ENCODE measurements at regions not wholly inside any gene's neighbourhood (a gene's known extent, or its start where the extent isn't known, plus 50 kb on each side); places are given as distances from the start of the nearest gene placed in this dataset.
A peak's percentile ranks its signal among the peaks of the same experiment; 100 is the strongest.

- no peaks in the 10 kb centered on the region for H3K36me3 ChIP-seq (ENCODE audit: insufficient read depth, low read length)
- peak overlapping the region in 1 of 2 donors; percentile 58 for H3K27ac ChIP-seq (ENCODE audit: low read depth in 1 of 2, low read length in 2 of 2)
- no peaks in the 10 kb centered on the region for H3K9me3 ChIP-seq (ENCODE audit: control insufficient read depth in 1 of 2, insufficient read depth in 1 of 2, low read length in 2 of 2)
- no peaks in the 10 kb centered on the region for H3K27me3 Mint-ChIP-seq
- no peaks in the 10 kb centered on the region for H3K36me3 Mint-ChIP-seq (ENCODE audit: low read depth)
- peaks cover 32% of the 10 kb centered on the region for H3K4me1 Mint-ChIP-seq (ENCODE audit: low read depth)
- no peak overlapping the region for H3K4me3 Mint-ChIP-seq
- TF ChIP-seq CTCF (IDR thresholded peaks at IDR 0.05): no peak
- H3K4me1 ChIP-seq (ENCODE audit: insufficient read depth, low read length): peaks cover 17% of the 10 kb centered on the region
- CTCF ChIA-PET: no interaction called here
- DNase-seq (no peak), ATAC-seq (ENCODE audit: poor library complexity) (no peak)
- POLR2A ChIA-PET: interaction anchor here (0.6 to 4.5 kb wide), 5 partner anchors 16 to 336 kb away, joined by 3 to 13 read pairs (median 4); no protein-coding TSS in a partner anchor
- intact Hi-C loops (cut with DNase I, micrococcal nuclease): no loop called here
- no peaks in the 10 kb centered on the region for H3K27me3 ChIP-seq (ENCODE audit: control insufficient read depth in 1 of 2, insufficient read depth in 2 of 2, low read length in 2 of 2)
- peak overlapping the region; percentile 78 for H3K27ac Mint-ChIP-seq
- H3K4me3 ChIP-seq (ENCODE audit: low read length): no peak overlapping the region
- H3K9me3 Mint-ChIP-seq: no peaks in the 10 kb centered on the region
Observed at GRCh38 chr3:177426106-177426877, 229.0 kb upstream of the TBL1XR1 start.

GRCh38 chr3:177426878-177427495 is 229.7 kb upstream of the TBL1XR1 start:
- POLR2A ChIA-PET: interaction anchor here (0.7 to 4.5 kb wide), 4 partner anchors 16 to 327 kb away, joined by 3 to 13 read pairs (median 4); no protein-coding TSS in a partner anchor
- no peak for TF ChIP-seq CTCF (IDR thresholded peaks at IDR 0.05)
- DNase-seq (peak in 6 of 14 experiments; percentile 14 to 77 (median 54)), ATAC-seq (ENCODE audit: poor library complexity) (peak; percentile 78)
- Histone ChIP-seq H3K9me3 (ENCODE audit: control insufficient read depth in 1 of 2, insufficient read depth in 1 of 2, low read length in 2 of 2) (no peaks in the 10 kb centered on the region), H3K4me1 (ENCODE audit: insufficient read depth, low read length) (peaks cover 17% of the 10 kb centered on the region), H3K27ac (ENCODE audit: low read depth in 1 of 2, low read length in 2 of 2) (peak overlapping the region in 1 of 2 donors; percentile 58), H3K4me3 (ENCODE audit: low read length) (peak overlapping the region; percentile 9), H3K27me3 (ENCODE audit: control insufficient read depth in 1 of 2, insufficient read depth in 2 of 2, low read length in 2 of 2) (no peaks in the 10 kb centered on the region), H3K36me3 (ENCODE audit: insufficient read depth, low read length) (no peaks in the 10 kb centered on the region)
- peak overlapping the region; percentile 78 for H3K27ac Mint-ChIP-seq
- H3K36me3 Mint-ChIP-seq (ENCODE audit: low read depth): no peaks in the 10 kb centered on the region
- peak overlapping the region; percentile 32 for H3K4me3 Mint-ChIP-seq
- peaks cover 32% of the 10 kb centered on the region for H3K4me1 Mint-ChIP-seq (ENCODE audit: low read depth)
- H3K9me3 Mint-ChIP-seq: no peaks in the 10 kb centered on the region
- intact Hi-C loops (cut with DNase I, micrococcal nuclease): no loop called here
- H3K27me3 Mint-ChIP-seq: no peaks in the 10 kb centered on the region
- CTCF ChIA-PET: no interaction called here

GRCh38 chr3:177427540-177427939 is 230.3 kb upstream of the TBL1XR1 start:
- no peaks in the 10 kb centered on the region for H3K27me3 Mint-ChIP-seq
- TF ChIP-seq CTCF (IDR thresholded peaks at IDR 0.05): no peak
- peak overlapping the region; percentile 32 for H3K4me3 Mint-ChIP-seq
- intact Hi-C loops (cut with DNase I, micrococcal nuclease): no loop called here
- no peaks in the 10 kb centered on the region for H3K36me3 ChIP-seq (ENCODE audit: insufficient read depth, low read length)
- no peaks in the 10 kb centered on the region for H3K27me3 ChIP-seq (ENCODE audit: control insufficient read depth in 1 of 2, insufficient read depth in 2 of 2, low read length in 2 of 2)
- no peaks in the 10 kb centered on the region for H3K9me3 Mint-ChIP-seq
- ChIA-PET CTCF (no interaction called here), POLR2A (interaction anchor here (1.1 to 4.5 kb wide), 2 partner anchors 68 to 229 kb away, joined by 4 to 13 read pairs; no protein-coding TSS in a partner anchor)
- DNase-seq (peak in 3 of 14 experiments; percentile 45 to 65 (median 46)), ATAC-seq (ENCODE audit: poor library complexity) (peak; percentile 46)
- peaks cover 32% of the 10 kb centered on the region for H3K4me1 Mint-ChIP-seq (ENCODE audit: low read depth)
- peaks cover 17% of the 10 kb centered on the region for H3K4me1 ChIP-seq (ENCODE audit: insufficient read depth, low read length)
- H3K27ac ChIP-seq (ENCODE audit: low read depth in 1 of 2, low read length in 2 of 2): peak overlapping the region in 1 of 2 donors; percentile 58
- peak overlapping the region; percentile 78 for H3K27ac Mint-ChIP-seq
- H3K4me3 ChIP-seq (ENCODE audit: low read length): peak overlapping the region; percentile 9
- no peaks in the 10 kb centered on the region for H3K9me3 ChIP-seq (ENCODE audit: control insufficient read depth in 1 of 2, insufficient read depth in 1 of 2, low read length in 2 of 2)
- no peaks in the 10 kb centered on the region for H3K36me3 Mint-ChIP-seq (ENCODE audit: low read depth)
